ENCODE measurements at regions not wholly inside any gene's neighbourhood (a gene's known extent, or its start where the extent isn't known, plus 50 kb on each side); places are given as distances from the start of the nearest gene placed in this dataset.

- TF ChIP-seq CTCF (conservative IDR thresholded peaks at IDR 0.05; ENCODE audit: low read length), result no peak
- TF ChIP-seq EZH2phosphoT487 (IDR thresholded peaks at IDR 0.05; ENCODE audit: borderline replicate concordance, low read depth, low read length), result no peak
Observed at GRCh38 chr11:127803755-127804154, 783.6 kb downstream of the ETS1 start.
